ENCODE measurements at regions not wholly inside any gene's neighbourhood (a gene's known extent, or its start where the extent isn't known, plus 50 kb on each side); places are given as distances from the start of the nearest gene placed in this dataset.

DNA sequence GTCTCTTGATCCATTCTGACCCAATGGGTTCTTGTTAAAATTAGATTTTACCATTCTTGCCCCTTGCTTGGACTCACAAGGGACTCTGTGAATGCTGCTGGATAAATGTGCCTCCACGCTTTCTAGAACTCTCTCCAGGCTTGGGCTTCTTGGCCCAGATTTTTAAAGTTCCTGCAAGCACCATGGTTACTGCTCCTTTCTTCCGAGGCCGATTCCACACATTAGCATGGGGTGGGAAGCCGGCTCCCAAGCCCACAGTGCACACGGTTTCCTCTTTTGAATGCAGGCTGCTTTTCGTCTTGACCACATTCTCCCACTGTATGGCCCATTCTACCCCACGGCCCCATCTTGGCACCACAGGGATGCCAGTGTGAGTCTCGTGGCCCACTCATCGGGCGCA lies 174.3 kb upstream of the PITRM1 start:
- no peak for ATAC-seq
- Histone ChIP-seq H3K9me3 (ENCODE audit: low read length) (no peaks in the 10 kb centered on the region), H3K4me2 (ENCODE audit: low read length) (no peak overlapping the region), H2AFZ (ENCODE audit: low read length) (no peak overlapping the region), H3K9ac (ENCODE audit: low read length) (no peak overlapping the region), H3K79me2 (ENCODE audit: low read length) (no peaks in the 10 kb centered on the region), H3K27ac (ENCODE audit: low read length) (no peak overlapping the region), H3K27me3 (ENCODE audit: low read length) (no peaks in the 10 kb centered on the region), H3K4me3 (ENCODE audit: low read length) (no peak overlapping the region), H3F3A (ENCODE audit: low read length, unreplicated experiment) (no peaks in the 10 kb centered on the region), H3K36me3 (ENCODE audit: low read depth, low read length) (no peaks in the 10 kb centered on the region), H3K9me2 (replicated peaks; ENCODE audit: low read length) (no peaks in the 10 kb centered on the region), H3K4me1 (ENCODE audit: insufficient read depth, low read length) (no peaks in the 10 kb centered on the region), H4K20me1 (ENCODE audit: low read length) (no peaks in the 10 kb centered on the region)
- intact Hi-C loops (cut with micrococcal nuclease), result no loop called here
- ChIA-PET POLR2A (ENCODE audit: unreplicated experiment) (no interaction called here), CTCF (no interaction called here)
- no TSS peak for BruUV-seq (replicated peaks)
- DNase-seq, result no peak
- TF ChIP-seq EZH2 (IDR thresholded peaks at IDR 0.05; ENCODE audit: low read length, unreplicated experiment) (no peak), EZH2phosphoT487 (IDR thresholded peaks at IDR 0.05; ENCODE audit: borderline replicate concordance, low read length) (no peak)
- TF ChIP-seq, protein P1, sequence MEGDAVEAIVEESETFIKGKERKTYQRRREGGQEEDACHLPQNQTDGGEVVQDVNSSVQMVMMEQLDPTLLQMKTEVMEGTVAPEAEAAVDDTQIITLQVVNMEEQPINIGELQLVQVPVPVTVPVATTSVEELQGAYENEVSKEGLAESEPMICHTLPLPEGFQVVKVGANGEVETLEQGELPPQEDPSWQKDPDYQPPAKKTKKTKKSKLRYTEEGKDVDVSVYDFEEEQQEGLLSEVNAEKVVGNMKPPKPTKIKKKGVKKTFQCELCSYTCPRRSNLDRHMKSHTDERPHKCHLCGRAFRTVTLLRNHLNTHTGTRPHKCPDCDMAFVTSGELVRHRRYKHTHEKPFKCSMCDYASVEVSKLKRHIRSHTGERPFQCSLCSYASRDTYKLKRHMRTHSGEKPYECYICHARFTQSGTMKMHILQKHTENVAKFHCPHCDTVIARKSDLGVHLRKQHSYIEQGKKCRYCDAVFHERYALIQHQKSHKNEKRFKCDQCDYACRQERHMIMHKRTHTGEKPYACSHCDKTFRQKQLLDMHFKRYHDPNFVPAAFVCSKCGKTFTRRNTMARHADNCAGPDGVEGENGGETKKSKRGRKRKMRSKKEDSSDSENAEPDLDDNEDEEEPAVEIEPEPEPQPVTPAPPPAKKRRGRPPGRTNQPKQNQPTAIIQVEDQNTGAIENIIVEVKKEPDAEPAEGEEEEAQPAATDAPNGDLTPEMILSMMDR (conservative IDR thresholded peaks at IDR 0.05; ENCODE audit: low read depth, low read length), result no peak

- no peak for DNase-seq
- H2AFZ ChIP-seq (ENCODE audit: low read length), result no peak overlapping the region
- TF ChIP-seq, protein P1 (conservative IDR thresholded peaks at IDR 0.05; ENCODE audit: low read depth, low read length), result no peak
- TF ChIP-seq EZH2 (IDR thresholded peaks at IDR 0.05; ENCODE audit: low read length, unreplicated experiment), result no peak
- no peak for TF ChIP-seq EZH2phosphoT487 (IDR thresholded peaks at IDR 0.05; ENCODE audit: borderline replicate concordance, low read length)
- H3K9ac ChIP-seq (ENCODE audit: low read length), result no peak overlapping the region
- H3K9me3 ChIP-seq (ENCODE audit: low read length), result no peaks in the 10 kb centered on the region
- no peaks in the 10 kb centered on the region for H3K9me2 ChIP-seq (replicated peaks; ENCODE audit: low read length)
- no peak for ATAC-seq
- ChIA-PET CTCF (no interaction called here), POLR2A (ENCODE audit: unreplicated experiment) (no interaction called here)
- no peaks in the 10 kb centered on the region for H3K36me3 ChIP-seq (ENCODE audit: low read depth, low read length)
- H3F3A ChIP-seq (ENCODE audit: low read length, unreplicated experiment), result no peaks in the 10 kb centered on the region
- H3K4me1 ChIP-seq (ENCODE audit: insufficient read depth, low read length), result peaks cover 7% of the 10 kb centered on the region; the same call in 1 of the 2 replicates
- H3K27me3 ChIP-seq (ENCODE audit: low read length), result no peaks in the 10 kb centered on the region
- no peaks in the 10 kb centered on the region for H4K20me1 ChIP-seq (ENCODE audit: low read length)
- no peak overlapping the region for H3K4me3 ChIP-seq (ENCODE audit: low read length)
- H3K4me2 ChIP-seq (ENCODE audit: low read length), result no peak overlapping the region
- no peak overlapping the region for H3K27ac ChIP-seq (ENCODE audit: low read length)
- intact Hi-C loops (cut with micrococcal nuclease), result no loop called here
- H3K79me2 ChIP-seq (ENCODE audit: low read length), result no peaks in the 10 kb centered on the region
- no TSS peak for BruUV-seq (replicated peaks)
These were observed 170.2 kb upstream of the PITRM1 start for GRCh38 chr10:3342771-3343170.

DNA sequence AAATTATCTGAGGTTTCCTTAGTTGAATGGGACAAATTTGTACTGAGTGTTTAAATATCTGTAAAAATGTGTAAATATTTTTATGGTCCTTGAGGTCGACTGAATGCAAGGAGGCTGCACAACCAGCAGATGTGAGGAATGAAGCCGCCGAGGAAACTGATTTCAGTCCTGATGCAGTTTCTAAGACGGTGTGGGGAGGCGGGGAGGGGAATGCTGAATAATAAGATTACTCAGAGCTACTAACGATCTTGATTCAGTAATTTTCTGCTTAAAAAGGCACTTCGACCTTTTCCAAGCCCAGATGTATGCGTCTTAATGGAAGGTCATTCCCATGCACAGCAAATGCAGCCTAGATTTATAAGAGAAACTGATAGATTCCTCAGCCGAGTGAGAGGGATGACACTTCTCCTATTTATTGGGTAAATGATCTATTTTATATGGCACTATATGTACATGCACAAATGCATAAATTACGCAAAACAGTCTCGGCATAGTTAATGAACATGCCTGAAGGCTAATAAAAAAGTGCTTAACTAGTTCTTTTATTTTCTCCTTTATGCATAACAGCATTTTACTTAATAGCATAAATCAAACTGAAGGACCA lies 167.6 kb upstream of the PITRM1 start:
- Histone ChIP-seq H4K20me1 (ENCODE audit: low read length) (no peaks in the 10 kb centered on the region), H3K4me2 (ENCODE audit: low read length) (no peak overlapping the region), H3K27me3 (ENCODE audit: low read length) (no peaks in the 10 kb centered on the region), H3K36me3 (ENCODE audit: low read depth, low read length) (no peaks in the 10 kb centered on the region), H3K79me2 (ENCODE audit: low read length) (no peaks in the 10 kb centered on the region), H3F3A (ENCODE audit: low read length, unreplicated experiment) (no peaks in the 10 kb centered on the region), H3K9me3 (ENCODE audit: low read length) (no peaks in the 10 kb centered on the region), H2AFZ (ENCODE audit: low read length) (no peak overlapping the region), H3K4me3 (ENCODE audit: low read length) (no peak overlapping the region), H3K9me2 (replicated peaks; ENCODE audit: low read length) (no peaks in the 10 kb centered on the region), H3K27ac (ENCODE audit: low read length) (no peak overlapping the region), H3K9ac (ENCODE audit: low read length) (no peak overlapping the region), H3K4me1 (ENCODE audit: insufficient read depth, low read length) (peaks cover 7% of the 10 kb centered on the region; the same call in 1 of the 2 replicates)
- TF ChIP-seq, protein P1 (conservative IDR thresholded peaks at IDR 0.05; ENCODE audit: low read depth, low read length), result no peak
- TF ChIP-seq EZH2phosphoT487 (IDR thresholded peaks at IDR 0.05; ENCODE audit: borderline replicate concordance, low read length) (no peak), EZH2 (IDR thresholded peaks at IDR 0.05; ENCODE audit: low read length, unreplicated experiment) (no peak)
- intact Hi-C loops (cut with micrococcal nuclease), result no loop called here
- no TSS peak for BruUV-seq (replicated peaks)
- CTCF ChIA-PET, result no interaction called here
- DNase-seq (no peak), ATAC-seq (no peak)
- POLR2A ChIA-PET (ENCODE audit: unreplicated experiment), result no interaction called here

Data from PC-3 (cell line).